ENCODE measurements at regions not wholly inside any gene's neighbourhood (a gene's known extent, or its start where the extent isn't known, plus 50 kb on each side); places are given as distances from the start of the nearest gene placed in this dataset.
"Not testable (repeated sequence)": the region's sequence is repeated elsewhere in the genome, so short reads cannot be mapped to it uniquely, and the experiment has no call there.

- no peak for DNase-seq
Observed at GRCh38 chr17:70888324-70888723, 719.0 kb downstream of the KCNJ2 start.

GRCh38 chr17:70891306-70891705, 722.0 kb downstream of the KCNJ2 start:
- no peak for DNase-seq

DNA sequence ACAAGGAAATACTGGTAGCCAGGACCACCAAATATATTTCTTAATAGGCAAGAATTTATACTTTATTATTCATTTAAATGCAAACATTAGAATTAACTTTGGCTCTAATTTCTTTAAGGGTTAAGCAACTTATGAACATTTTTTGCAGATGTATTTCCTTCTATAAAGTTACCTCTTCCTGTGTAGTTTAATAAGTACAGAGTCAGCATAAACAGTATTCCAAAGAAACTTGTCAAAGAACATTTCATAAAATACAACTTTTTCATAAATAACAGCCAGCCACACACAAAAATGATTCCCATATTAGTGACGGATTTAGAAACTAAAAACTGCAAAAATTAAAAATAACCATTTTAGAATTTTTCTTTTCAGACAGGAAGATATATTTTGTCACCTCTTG, 723.2 kb downstream of the KCNJ2 start:
- no peak for DNase-seq

DNA sequence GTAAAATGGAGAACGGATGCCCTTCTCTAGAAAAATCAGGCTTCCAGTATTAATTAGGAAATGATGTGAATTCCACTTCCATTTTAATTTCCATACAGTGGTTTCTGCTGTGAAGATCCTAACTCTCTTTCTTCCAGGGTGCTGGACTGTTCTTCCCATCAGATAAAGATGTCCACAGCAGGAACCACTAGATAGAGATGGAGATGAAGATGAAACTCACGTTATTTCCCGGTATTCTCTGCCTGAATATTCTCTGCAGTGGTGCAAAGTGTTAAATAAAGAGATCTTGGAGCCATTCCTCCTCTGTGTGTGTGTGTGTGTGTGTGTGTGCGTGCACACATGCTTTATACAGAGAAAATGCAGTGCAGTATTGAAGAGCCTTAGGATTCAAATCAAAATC, 727.5 kb downstream of the KCNJ2 start:
- no peak for DNase-seq

- no peak for DNase-seq
Observed at GRCh38 chr17:70897446-70897845, 728.1 kb downstream of the KCNJ2 start.

DNA sequence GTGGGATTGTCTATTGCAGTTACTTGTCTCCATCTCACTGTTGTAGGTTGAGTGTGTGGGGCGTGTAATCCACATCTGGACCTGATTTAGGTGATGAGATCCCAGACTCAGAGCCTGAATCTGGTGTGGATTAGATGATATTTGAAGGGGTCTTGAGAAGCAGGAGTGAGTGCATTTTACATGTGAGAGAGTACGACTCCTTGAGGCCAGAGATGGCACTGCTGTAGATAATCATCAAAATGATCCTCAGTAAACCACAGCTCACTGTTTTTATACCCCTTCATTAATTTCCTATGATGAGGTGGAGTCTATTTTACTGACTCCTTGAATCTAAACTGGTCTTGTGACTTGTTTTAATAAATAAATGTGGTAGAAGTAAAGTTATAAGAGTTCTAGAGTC, 732.5 kb downstream of the KCNJ2 start:
- no peak for DNase-seq

DNA sequence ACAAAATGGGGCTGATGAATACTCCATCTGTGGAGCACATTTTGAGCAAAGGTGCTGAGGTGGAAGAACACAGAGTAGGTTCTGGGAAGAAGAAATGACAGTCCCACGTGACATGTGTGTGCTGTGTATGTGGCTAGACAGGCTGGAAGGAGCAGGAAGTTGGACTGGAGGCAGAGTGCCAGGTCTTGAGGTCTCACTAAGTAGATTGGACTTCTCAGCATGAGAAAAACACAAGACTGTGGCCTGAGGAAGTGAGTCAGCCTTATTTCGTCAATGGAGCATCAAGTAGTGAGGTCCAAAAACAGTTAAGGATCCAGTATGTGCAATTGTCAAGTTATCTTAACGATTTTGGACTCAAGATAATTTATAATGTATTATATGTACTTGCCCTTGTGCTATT, 736.5 kb downstream of the KCNJ2 start:
- no peak for DNase-seq

DNA sequence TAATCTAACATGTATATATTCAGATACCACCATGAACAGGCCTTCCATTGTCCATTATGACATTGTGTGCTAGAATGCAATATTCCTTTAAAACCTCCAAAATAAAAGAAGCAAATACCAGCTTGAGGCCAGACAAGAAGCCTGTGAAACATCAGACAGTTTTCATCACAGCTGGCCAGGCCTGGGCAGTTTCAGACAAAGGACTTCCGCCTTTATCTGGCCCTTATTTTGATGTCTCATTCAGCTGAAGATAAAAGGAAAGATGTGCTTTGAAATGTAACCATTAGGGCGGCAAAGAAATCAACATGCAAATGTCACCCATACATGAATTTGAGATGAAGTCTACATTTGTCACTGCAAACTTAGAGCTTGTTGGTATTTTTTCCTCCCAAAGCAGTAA, 737.5 kb downstream of the KCNJ2 start:
- DNase-seq: no peak

- DNase-seq: no peak
Observed at GRCh38 chr17:70912716-70913485, 743.6 kb downstream of the KCNJ2 start.

GRCh38 chr17:70916469-70916868, 747.1 kb downstream of the KCNJ2 start:
- DNase-seq: no peak

- no peak for DNase-seq
Observed at GRCh38 chr17:70919241-70919640, 749.9 kb downstream of the KCNJ2 start.

DNA sequence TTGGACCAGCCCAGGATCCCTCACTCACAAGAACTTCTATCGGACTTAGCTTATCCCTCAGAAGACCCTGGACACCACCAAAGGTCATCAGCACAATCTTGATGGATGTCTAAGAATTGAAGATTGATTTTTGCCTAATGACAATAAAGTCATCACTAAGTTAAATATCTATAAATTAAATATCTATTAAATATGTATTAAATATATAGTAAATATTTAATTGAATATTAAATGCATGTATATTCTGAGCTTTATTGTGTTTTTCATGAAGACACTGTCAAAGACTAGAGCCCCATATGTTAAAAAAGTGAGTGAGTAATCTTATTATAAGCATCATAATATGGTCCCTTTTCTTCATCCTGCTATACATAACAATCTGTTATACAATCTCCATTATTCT, 751.1 kb downstream of the KCNJ2 start:
- no peak for DNase-seq

DNA sequence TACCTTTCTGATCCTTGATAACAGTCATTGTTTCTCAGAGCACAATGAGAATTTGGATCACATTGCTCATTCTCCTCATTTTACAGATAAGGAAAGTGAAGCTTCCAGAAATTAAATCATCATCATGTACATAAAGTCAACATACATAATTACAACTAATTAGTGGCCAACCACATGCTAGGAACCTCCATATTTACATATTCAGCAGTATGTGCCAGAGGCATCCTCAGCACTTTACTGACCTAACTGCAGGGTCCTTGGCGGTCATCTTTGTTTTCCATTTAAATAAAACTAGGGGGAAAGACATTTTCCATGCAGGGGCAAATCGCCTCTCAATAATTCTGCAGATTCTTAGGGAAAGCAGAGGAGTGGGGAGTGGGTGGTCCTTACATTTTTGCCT, 752.9 kb downstream of the KCNJ2 start:
- DNase-seq: no peak

- no peak for DNase-seq
Observed at GRCh38 chr17:70924776-70925175, 755.4 kb downstream of the KCNJ2 start.

- no peak for DNase-seq
Observed at GRCh38 chr17:70929226-70929625, 759.9 kb downstream of the KCNJ2 start.

- no peak for DNase-seq
Observed at GRCh38 chr17:70934231-70934630, 764.9 kb downstream of the KCNJ2 start.

- DNase-seq: no peak
Observed at GRCh38 chr17:70934835-70935234, 765.5 kb downstream of the KCNJ2 start.

DNA sequence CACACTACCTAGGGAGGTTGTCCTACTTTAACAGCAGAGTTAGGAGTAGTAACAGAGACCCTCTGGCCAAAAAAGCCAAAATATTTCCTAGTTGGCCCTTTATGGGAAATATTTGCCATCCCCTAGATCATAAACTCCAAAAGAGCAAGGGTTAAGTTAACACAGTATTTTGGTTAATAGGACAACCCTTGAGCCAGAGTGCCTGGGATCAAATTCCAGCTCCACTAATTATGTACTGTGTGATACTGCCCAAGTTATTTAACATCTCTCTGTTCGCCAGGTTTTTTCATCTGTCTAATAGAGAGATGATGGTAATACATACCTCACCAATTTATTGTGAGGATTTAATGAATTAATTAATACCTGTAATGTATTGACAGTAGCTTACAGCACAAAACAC, 767.4 kb downstream of the KCNJ2 start:
- DNase-seq: no peak

DNA sequence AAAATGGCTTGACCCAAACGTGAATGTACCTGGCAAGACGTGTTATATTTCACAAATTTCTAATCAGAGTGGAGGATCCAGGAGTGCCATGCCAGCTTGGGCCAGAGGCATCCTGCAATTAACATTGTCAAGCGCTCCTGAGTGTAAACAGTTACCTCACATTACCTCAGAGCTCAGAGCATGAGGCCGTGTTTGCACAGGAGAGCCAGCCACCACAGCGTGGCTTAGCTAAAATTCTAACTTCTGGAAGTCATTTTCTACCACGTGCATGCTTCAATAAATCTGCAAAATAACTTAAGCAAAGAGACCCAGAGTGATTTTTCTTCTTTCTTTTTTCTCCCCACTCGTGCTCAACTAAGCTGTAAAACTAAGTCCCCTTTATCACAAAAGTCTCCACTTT, 769.0 kb downstream of the KCNJ2 start:
- DNase-seq: no peak

GRCh38 chr17:70945386-70945785, 776.1 kb downstream of the KCNJ2 start:
- no peak for DNase-seq

GRCh38 chr17:70947215-70947614, 777.9 kb downstream of the KCNJ2 start:
- DNase-seq: no peak

DNA sequence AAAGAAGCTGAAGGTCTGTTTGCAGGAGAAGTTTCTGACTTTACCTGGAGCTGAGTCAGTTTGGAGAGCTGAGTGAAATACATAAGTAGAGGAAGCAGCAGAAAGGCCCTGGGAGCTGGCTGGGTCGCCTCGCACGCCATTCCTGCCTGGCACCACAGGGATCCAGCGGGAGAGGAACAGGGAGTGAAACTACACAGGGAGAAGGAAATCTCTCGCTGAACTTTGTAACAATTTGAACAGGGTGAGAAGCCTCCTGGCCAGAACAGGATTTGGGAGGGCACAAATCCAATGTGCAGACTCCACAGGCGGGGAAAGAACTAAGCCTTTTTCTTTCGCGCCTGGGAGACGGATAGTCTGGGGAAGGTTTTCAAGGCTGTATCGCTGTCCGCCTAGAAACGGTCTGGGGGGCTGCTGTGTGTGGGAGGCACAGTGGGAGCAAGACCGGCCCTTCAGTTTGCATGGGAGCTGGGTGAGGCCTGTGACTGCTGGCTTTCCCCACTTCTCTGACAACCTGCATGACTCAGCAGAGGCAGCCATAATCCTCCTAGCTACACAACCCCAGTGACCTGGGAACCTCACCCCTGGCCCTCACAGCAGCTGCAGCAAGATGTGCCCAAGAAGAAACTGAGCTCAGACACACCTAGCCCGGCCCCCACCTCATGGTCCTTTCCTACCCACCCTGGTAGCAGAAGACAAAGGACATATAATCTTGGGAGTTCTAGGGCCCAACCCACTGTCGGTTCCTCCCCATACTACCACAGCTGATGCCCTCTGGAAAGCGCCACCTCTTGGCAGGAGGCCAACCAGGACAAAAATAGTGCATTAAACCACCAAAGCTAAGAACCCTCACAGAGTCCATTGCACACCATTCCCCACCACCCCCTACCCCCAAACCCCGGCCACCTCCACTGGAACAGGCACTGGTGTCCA, 778.6 kb downstream of the KCNJ2 start:
- DNase-seq: no peak

DNA sequence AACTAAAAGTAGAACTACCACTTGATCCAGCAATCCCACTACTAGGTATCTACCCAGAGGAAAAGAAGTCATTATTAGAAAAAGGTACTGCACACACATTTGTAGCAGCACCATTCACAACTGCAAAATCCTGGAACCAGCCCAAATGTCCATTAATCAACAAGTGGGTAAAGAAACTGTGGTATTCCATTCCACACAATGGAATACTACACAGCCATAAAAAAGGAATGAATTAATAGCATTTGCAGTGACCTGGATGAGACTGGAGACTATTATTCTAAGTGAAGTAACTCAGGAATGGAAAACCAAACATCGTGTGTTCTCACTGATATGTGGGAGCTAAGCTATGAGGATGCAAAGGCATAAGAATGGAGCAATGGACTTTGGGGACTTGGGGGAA, 783.8 kb downstream of the KCNJ2 start:
- DNase-seq: not testable (repeated sequence)

- no peak for DNase-seq
Observed at GRCh38 chr17:70955441-70955840, 786.1 kb downstream of the KCNJ2 start.

Measured in NCI-H2171 (cell line).